Upper lobe of left lung (tissue), 4 donors: ENCODE measurements at regions not wholly inside any gene's neighbourhood (a gene's known extent, or its start where the extent isn't known, plus 50 kb on each side); places are given as distances from the start of the nearest gene placed in this dataset.

Source experiments
- CTCF ChIP-seq, 6 experiments: fragments of 450-650 bp in 4 of 6; fragments of 200-600 bp in 2 of 6; sonication (generic) in 2 of 6; IDR thresholded peaks; one replicate each; pipeline ENCODE4 v1.5.1; 2016 to 2019; ENCODE audit warnings: antibody characterized with exemption in 6 of 6
- POLR2A ChIP-seq, 4 donors: fragments of 450-650 bp; IDR thresholded peaks; one replicate each; pipeline ENCODE4 v1.5.1; 2016 to 2017; ENCODE audit warnings: antibody characterized with exemption in 4 of 4, mild to moderate bottlenecking in 2 of 4

- no peak for TF ChIP-seq CTCF (IDR thresholded peaks at IDR 0.05)
- no peak for TF ChIP-seq POLR2A (IDR thresholded peaks at IDR 0.05)
These were observed 73.8 kb upstream of the KCNG1 start for GRCh38 chr20:51096582-51097267.
